HG03520 (cell line): ENCODE measurements at regions not wholly inside any gene's neighbourhood (a gene's known extent, or its start where the extent isn't known, plus 50 kb on each side); places are given as distances from the start of the nearest gene placed in this dataset.
"Not testable (repeated sequence)": the region's sequence is repeated elsewhere in the genome, so short reads cannot be mapped to it uniquely, and the experiment has no call there.

Experiments
- ATAC-seq: cut with Tn5 transposase; IDR thresholded peaks from one replicate; pipeline ENCODE4 v1.9.1; 2021; ENCODE audit warnings: mild to moderate bottlenecking, moderate library complexity; ENCODE audit not compliant: unreplicated experiment

DNA sequence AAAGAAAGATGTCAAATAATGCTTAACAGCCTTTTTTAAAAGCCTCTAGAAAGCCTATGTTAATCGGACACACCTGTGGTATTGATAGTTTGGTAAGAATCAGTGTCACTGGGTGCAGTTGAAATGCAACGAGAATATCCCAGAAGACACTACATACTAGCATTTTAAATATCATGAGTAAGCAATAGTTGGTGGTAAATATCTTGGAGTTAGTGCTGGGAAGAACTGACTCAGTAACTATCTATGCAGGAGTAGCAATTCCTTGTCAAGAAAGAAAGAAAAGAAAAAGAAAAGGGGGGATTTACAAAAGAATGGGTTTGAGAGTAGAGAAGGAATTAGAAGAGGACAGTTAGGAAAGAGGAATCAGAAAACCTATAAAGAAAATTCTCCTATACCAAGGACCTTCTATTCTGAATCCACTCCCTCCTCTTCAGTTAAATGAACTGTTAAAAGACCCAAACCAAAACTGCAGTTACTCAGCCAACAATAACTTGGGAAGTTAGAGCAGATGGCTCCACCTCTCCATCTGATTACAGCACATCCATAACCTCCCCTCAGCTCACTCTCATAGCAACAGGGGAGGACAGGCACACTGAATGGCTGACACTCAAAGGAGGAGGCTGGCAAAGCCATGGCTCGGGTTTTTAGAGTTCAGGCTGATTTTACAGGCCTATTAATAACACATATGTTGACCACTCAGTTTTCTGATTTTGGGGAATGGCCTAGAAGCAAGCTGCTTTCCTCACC lies 207.6 kb upstream of the MDFIC2 start:
- ATAC-seq: no peak

DNA sequence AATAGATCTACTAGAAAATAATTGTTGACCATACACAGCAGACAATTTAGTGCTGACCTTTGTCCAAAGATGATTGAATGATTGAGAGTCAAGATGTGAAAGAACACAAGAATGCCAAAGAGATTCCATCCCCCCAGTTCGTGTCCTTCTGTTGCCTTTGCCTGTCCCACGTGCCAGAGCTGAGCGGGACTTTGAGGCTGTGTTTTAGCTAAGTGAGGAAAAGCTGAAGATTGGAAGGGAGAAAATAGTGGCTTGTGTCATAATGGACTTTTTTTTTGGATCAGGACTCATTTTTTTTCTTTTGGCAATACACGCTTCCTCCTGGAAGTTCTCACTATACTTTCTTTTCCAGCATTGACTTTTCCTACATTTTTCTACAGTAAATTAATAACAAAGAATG lies 206.6 kb upstream of the MDFIC2 start:
- no peak for ATAC-seq

GRCh38 chr3:70518356-70518755 lies 205.9 kb upstream of the MDFIC2 start:
- ATAC-seq: no peak

DNA sequence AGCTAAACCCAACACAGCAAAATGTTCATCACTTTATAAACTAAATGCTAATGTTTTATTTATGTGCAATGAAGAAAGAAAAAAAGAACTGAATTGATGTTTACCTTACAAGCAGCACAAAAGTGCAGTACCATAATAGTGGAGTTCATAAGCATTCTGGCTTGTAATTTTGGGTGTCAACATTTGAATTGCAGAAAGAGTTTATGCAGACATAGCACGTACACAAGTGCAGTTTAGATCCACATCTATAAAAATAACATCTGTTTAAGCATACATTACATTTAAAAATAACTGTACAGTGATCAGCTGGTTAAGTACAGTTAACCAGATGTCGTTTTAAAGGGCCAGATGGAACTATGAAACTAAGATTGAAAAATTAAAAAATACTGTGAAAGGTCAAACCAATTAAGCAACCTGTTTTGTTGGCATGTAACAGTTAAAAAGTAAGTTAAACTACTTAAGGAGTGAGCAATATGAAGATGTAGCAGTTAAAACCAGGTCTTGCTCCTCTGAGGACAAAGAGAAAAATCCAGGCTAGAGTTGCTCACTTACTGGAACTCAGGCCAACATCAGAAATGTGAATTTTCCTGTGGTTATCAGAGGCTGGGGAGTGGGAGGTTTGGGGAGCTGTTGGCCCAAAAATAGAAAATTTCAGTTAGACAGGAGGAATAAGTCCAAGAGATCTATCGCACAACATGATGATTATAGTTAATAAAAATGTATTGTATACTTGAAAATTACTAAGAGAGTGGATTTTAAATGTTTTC lies 204.9 kb upstream of the MDFIC2 start:
- ATAC-seq: no peak

- ATAC-seq: no peak
Measured at GRCh38 chr3:70516076-70516475, 203.6 kb upstream of the MDFIC2 start.

DNA sequence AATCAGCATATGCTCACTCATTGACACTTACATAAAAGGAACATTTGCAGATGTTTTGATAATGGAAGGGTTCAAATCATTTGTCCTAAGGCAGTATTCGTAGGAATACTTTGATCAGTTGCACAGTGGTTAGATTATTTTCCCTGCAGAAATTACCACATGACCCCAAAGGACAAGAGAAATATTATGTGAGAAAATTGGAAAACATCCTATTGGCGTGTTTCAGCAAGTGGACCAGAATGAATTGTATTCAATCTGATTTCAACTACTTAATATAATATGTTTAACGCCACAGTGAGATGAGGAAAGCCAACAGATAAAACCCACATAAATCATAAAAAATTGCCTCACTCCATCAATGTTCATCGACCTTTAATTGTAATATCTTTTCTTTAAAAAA lies 195.0 kb upstream of the MDFIC2 start:
- no peak for ATAC-seq

DNA sequence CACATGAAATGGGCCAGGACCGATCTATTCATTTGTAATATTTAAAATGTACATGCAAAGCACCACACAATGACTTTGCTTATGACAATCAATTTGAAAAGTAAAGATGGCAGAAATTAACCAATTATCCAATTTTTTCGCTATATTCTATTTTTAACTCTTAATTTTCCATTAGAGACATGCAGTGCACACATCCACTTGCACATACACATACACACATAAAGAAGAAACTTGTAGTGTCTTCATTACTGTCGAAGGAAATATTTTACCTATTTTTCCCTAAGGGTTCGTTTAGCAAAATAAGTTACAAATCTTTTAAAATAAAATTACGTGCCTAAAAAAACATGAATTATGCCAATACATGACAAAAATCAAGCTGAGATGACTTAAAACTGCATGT lies 194.3 kb upstream of the MDFIC2 start:
- no peak for ATAC-seq

- no peak for ATAC-seq
Measured at GRCh38 chr3:70501561-70501960, 189.1 kb upstream of the MDFIC2 start.

DNA sequence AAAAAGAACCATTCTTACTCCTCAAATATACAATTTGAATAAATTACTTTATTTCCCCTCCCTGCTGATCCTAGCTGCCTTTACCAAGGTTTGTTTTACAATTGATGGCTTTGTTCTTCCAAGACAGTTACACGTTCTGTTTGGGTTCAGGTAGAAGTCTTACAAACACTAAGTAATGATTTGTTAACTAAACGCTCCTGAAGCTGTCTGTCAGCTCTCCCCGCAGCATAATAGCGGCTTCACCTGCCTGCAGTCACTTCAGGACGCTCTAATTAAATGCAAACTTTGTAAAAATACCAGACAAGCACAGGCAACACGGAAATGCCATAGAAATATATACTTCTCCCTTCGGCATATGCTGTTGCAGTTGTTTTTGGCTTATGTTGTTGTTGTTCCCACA lies 176.4 kb upstream of the MDFIC2 start:
- no peak for ATAC-seq

GRCh38 chr3:70488131-70488530 lies 175.7 kb upstream of the MDFIC2 start:
- no peak for ATAC-seq

DNA sequence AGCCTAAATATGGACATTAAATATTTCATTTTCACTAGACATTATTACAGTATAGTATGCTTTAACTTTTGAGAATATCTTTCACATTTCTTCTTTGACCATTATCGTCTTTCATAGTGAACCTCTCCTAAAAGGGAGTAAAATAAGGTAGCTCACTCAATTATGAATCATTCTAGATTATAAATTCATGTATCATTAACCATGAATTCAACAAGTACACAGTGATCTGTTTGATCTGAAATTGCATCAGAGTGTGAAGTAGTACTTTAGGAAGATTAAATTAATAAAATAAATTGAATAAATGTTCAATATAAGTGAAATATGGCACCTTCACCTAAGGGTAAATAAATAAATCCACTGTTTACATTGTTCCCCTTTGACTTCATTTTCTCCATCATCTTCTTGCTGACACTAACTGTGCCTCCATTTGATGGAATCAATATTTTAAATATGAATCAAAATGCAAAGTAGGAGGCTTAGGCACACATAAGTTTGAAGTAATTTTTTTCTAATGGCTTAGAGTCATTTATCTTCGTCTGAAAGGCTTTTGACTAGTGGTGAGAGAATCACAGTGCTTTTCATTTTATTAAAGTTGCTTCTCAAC lies 174.1 kb upstream of the MDFIC2 start:
- ATAC-seq: no peak

GRCh38 chr3:70476174-70476573 lies 163.7 kb upstream of the MDFIC2 start:
- ATAC-seq: no peak

DNA sequence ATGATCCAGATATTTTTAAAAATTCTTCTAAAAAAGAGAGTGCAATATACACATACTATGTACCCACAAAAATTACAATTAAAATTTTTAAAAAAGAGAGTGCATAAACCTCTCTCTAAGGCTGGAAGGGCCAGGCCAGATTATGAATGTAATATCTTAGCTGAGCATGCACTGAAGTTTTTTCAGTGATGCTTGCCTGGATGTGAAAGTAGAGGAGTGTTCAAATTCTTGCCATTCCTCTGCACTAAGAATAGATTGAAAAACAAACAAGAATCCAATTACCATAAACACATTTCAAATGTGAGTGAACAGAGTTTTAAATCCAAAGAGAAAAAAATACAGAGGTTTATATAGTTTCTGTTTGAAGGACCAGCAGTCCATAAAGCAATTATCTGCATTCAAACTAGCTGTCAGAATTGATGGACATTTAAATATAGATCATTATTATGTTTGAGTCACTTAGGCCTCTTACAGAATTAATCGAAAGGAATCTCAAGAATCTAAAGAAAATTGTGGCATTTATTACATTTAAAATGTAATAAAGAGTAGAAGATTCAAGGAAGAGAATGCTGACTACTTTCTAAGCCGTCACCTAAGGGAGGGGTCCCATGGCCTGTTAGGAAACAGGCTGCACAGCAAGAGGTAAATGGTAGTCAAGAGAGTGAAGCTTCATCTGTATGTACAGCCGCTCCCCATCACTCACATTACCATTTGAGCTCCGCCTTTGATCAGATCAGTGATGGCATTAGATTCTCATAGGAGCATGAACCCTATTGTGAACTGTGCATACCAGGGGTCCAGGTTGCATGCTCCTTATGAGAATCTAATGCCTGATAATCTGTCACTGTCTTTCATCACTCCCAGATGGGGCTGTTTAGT lies 159.3 kb upstream of the MDFIC2 start:
- ATAC-seq: no peak

- ATAC-seq: no peak
Measured at GRCh38 chr3:70466096-70466495, 153.7 kb upstream of the MDFIC2 start.

- ATAC-seq: no peak
Measured at GRCh38 chr3:70464876-70465275, 152.4 kb upstream of the MDFIC2 start.

GRCh38 chr3:70464465-70464864 lies 152.0 kb upstream of the MDFIC2 start:
- no peak for ATAC-seq

DNA sequence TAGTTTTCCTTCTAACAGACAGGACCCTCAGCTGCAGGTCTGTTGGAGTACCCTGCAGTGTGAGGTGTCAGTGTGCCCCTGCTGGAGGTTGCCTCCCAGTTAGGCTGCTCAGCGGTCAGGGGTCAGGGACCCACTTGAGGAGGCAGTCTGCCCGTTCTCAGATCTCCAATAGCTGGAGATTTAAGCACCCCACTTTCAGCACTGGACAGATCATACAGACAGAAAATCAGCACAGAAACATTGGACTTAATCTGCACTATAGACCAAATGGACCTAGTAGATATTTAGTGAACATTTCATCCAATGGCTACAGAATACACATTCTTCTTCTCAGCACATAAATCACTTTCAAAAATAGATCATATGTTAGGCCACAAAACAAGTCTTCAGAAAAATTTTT lies 137.8 kb upstream of the MDFIC2 start:
- ATAC-seq: not testable (repeated sequence)

DNA sequence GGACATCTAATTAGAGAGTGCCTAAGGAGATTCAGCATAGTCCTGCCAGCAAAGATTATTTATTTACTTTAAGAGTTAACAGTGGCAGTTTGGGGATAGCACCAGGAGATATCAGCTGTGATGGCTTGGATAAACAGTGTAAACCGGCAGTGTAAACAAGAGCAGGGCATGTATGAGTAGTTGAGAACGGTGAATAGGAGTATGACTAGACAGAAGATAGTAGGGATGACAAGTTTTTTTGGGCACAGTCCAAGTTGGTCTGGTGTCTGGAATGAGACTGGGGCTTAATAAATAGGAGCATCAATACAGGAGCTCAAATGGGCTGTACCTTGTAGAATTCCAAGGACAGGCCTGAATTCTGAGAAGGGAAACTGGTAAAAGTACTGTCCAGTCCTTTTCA lies 123.0 kb upstream of the MDFIC2 start:
- ATAC-seq: not testable (repeated sequence)

DNA sequence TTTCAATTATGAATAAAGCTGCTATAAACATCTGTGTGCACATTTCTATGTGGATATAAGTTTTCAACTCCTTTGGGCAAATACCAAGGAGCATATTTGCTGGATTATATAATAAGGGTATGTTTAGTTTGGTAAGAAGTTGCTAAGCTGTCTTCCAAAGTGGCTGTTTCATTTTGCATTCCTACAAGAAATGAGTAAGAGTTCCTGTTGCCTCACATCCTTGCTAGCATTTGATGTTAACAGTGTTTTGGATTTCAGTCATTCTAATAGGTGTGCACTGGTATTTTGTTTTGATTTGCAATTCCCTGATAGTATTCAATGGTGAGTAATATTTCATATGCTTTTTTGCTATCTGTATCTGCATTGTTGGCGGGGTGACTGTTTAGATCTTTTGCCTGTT lies 120.7 kb upstream of the MDFIC2 start:
- ATAC-seq: no peak

- ATAC-seq: no peak
Measured at GRCh38 chr3:70431911-70432310, 119.5 kb upstream of the MDFIC2 start.

DNA sequence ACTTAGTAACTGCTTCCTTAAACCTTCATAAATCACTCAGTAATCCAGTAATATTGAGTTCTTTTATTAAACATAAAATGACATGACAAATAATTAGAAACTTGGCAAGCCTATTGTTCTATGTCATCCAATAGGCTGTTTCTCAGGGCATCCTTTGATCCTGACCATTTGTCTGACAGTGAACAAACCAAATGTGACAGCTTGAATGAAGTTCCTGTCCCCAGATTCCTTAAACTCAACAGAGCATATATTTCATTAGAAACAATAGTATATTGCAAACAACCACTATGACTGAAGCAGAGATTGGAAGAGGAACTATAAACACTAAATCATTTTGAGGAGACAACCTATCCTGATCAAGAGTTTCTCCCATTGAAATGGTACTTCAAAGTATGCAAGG lies 113.6 kb upstream of the MDFIC2 start:
- ATAC-seq: no peak
